Stimulated activated CD4-positive, alpha-beta T cell treated with anti-CD3 and anti-CD28 coated beads, Interleukin-15, amount 100 ng/mL, for 1 hour (primary cell): ENCODE measurements at regions not wholly inside any gene's neighbourhood (a gene's known extent, or its start where the extent isn't known, plus 50 kb on each side); places are given as distances from the start of the nearest gene placed in this dataset.
"Not testable (repeated sequence)": the region's sequence is repeated elsewhere in the genome, so short reads cannot be mapped to it uniquely, and the experiment has no call there.

Experiments
- DNase-seq, 2 donors: peaks; one replicate each; pipeline ENCODE4 v3.0.0-alpha.2; 2020; ENCODE audit warnings: low read depth in 1 of 2, low spot score in 1 of 2

GRCh38 chr5:82714732-82715131 is 362.5 kb downstream of the TMEM167A start:
- DNase-seq: not testable (repeated sequence)

GRCh38 chr5:82713811-82714210 is 363.4 kb downstream of the TMEM167A start:
- DNase-seq: no peak

- DNase-seq: no peak
Observed at GRCh38 chr5:82707741-82708140, 369.5 kb downstream of the TMEM167A start.

- DNase-seq: no peak
Observed at GRCh38 chr5:82704381-82704780, 372.8 kb downstream of the TMEM167A start.

GRCh38 chr5:82702046-82702445 is 375.1 kb downstream of the TMEM167A start:
- DNase-seq: no peak

GRCh38 chr5:82699737-82700136 is 377.5 kb downstream of the TMEM167A start:
- DNase-seq: no peak

GRCh38 chr5:82698026-82698425 is 379.2 kb downstream of the TMEM167A start:
- DNase-seq: no peak

- DNase-seq: no peak
Observed at GRCh38 chr5:82694711-82695285, 382.4 kb downstream of the TMEM167A start.

- no peak for DNase-seq
Observed at GRCh38 chr5:82692826-82693225, 384.4 kb downstream of the TMEM167A start.

GRCh38 chr5:82684659-82685058 is 392.5 kb downstream of the TMEM167A start:
- DNase-seq: no peak

- no peak for DNase-seq
Observed at GRCh38 chr5:82684165-82684564, 393.0 kb downstream of the TMEM167A start.

- DNase-seq: no peak
Observed at GRCh38 chr5:82679660-82680059, 397.5 kb downstream of the TMEM167A start.

GRCh38 chr5:82676661-82677060 is 398.5 kb upstream of the RPS23 start:
- no peak for DNase-seq

GRCh38 chr5:82674671-82675070 is 396.5 kb upstream of the RPS23 start:
- DNase-seq: no peak

GRCh38 chr5:82673057-82673809 is 395.1 kb upstream of the RPS23 start:
- DNase-seq: no peak

- no peak for DNase-seq
Observed at GRCh38 chr5:82670692-82671091, 392.5 kb upstream of the RPS23 start.

GRCh38 chr5:82669720-82670119 is 391.6 kb upstream of the RPS23 start:
- no peak for DNase-seq

GRCh38 chr5:82666312-82666711 is 388.2 kb upstream of the RPS23 start:
- DNase-seq: no peak

GRCh38 chr5:82664732-82665131 is 386.6 kb upstream of the RPS23 start:
- no peak for DNase-seq

GRCh38 chr5:82663225-82663624 is 385.1 kb upstream of the RPS23 start:
- DNase-seq: no peak

- DNase-seq: no peak
Observed at GRCh38 chr5:82662340-82662739, 384.2 kb upstream of the RPS23 start.

GRCh38 chr5:82661933-82662332 is 383.8 kb upstream of the RPS23 start:
- no peak for DNase-seq

- no peak for DNase-seq
Observed at GRCh38 chr5:82661462-82661861, 383.3 kb upstream of the RPS23 start.
